ENCODE measurements at regions not wholly inside any gene's neighbourhood (a gene's known extent, or its start where the extent isn't known, plus 50 kb on each side); places are given as distances from the start of the nearest gene placed in this dataset.

DNA sequence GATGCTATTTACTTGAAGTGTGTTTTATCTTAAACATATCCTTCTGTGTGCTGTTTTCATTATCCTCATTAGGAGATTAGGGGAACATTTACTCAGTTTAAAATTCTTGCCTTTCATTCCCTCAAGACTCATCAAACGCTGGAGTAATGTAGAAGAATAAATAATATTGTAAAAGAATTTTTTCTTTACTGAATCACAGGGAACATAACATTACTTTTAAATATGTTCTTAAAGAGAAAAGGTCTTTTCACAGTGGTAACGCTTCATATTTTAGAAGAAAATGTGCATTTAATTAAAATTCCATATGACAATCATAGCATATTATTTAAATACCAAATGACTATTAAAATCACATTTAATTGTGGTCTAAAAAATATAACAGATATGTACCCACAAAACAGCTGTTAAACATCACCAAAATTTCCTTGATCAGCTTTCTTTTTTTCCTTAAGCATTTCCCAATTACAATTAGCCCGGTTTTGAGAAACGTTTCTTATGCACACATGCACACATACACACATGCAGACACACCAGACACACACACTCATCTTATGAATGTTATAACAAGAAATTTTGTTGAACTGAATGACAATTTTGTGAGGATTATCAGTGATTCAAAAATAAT, 102.0 kb upstream of the GLI3 start:
- FAIRE-seq = no peak

DNA sequence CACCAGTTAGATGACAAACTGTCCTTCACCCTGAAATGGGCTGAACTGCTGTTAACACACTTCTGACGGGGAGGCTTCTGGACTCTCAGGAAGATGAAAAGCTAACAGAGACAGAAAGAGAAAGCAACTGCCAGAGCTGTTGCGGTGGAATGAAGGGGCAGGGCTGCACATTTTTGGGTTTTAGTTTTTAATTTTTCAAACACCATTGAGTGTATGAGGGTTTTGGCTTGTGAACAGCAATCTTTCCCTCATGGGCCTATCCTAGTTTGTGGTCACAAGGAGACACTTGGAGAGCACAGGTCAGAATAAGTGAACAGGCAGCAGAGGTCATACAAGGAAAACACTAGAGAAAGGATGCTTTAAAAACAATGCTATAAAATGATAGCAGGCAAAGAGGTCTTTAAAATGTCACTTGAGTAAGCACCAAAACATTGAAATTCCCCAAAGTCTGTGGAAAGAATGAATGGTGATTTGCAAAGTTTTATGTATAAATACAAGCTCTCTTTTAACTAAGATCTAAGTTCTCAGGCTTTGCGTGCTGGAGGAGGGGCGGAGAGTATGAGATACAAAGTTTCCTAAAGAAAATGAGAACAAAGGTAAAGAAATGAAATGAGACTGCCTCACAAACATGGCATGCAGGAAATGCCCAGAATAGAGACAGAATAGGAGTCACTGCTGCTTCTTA, 101.4 kb upstream of the GLI3 start:
- no peak for FAIRE-seq
- no peak for DNase-seq (ENCODE audit: insufficient read length, low spot score)

More for the DNA sequence above, 102.0 kb upstream of the GLI3 start:
- DNase-seq (ENCODE audit: insufficient read length, low spot score) = no peak

DNA sequence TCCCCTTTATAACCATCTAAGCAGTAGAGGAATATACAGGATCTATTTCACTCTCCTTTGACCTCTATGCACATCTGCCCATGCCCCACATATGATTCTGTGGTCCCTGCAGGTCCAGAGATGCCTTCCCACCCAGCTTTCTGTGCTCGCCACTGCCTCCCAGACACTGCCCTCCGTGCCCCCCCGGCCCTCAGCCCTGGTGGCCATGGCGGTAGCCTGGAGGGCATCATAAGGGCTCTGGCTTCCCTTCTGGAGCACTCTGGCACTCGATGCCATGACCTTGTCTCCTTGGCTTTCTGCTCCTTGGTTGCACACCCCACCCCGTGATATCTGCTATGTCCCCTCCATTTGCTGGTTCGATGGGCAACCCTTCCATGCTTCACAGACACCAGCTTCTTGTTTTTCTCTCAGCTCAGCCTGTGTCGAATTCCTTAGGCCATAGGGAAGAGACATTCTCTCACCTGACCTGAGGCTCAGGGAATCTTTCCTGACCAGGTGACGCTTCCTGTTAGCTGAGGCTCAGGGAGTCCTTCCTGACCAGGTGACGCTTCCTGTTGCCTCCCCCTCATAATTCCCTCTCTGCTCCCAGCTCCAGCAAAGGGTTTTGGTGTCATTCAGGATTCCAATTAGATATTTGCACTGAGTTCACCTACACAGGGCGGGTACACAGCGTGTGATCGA, 100.4 kb upstream of the GLI3 start:
- FAIRE-seq (no peak), DNase-seq (ENCODE audit: insufficient read length, low spot score) (no peak)

DNA sequence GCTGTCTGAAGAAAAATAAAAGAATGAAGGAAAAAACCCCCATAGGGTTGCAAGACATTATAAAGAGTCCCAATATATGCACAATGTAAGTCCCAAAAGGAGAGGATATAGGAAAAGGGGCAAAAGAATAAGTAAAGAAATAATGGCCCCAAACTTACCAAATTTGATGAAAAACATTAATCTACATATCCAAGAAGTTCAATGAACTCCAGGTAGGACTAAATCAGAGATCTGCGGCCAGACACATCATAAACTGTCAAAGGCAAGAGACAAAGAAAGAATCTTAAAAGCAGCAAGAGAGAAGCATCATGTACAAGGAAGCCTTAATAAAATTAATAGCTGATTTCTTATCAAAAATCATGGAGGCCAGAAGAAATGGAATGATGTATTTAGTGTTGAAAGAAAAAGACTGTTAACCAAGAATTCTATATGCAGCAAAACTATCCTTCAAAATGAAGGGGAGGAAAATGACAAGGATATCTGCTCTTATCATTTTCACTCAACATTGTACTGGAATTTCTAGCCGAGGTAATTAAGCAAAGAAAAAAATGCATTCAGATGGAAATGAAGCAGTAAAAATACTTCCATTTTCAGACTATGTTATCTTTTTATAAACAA, 95.7 kb upstream of the GLI3 start:
- no peak for DNase-seq (ENCODE audit: insufficient read length, low spot score)
- no peak for FAIRE-seq

DNA sequence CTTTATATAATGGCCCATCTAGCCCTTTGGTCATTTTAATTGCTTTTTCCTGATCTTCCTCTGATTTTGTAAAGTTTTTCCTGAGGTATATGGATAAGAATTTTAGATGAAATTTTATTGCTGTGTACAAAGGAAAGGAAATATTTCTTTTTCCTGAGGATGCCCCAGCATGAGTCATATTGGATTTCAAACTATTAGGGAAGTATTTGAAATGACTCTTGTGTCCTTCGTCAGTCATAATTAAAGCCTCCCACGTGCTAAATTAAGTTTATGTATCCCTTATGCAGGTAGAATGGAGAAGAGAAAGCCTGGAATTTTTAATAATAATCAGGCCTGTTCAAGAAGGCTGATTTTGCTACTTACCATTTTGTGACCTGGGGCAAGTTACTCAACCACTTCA, 82.6 kb upstream of the GLI3 start:
- DNase-seq (ENCODE audit: insufficient read length, low spot score) (no peak), FAIRE-seq (no peak)

DNA sequence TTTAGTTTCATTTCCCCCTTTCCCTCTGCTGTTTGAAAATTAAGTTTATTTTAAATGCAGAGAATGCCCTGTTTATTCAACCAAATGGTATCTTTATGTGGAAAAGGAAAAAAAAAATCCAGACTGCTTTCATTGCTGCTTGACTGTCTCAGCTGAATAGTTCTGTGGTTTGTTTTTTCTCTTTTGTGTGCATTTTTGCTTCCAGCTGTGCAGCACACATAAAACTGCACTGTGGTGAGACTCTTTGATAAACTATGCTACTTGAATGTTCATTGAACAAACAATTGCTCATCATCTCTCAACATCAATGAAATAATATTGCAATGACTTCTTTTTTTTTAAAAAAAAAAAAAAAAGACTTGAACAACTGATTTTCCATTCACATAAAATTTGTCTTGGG, 78.6 kb upstream of the GLI3 start:
- no peak for DNase-seq (ENCODE audit: insufficient read length, low spot score)

DNA sequence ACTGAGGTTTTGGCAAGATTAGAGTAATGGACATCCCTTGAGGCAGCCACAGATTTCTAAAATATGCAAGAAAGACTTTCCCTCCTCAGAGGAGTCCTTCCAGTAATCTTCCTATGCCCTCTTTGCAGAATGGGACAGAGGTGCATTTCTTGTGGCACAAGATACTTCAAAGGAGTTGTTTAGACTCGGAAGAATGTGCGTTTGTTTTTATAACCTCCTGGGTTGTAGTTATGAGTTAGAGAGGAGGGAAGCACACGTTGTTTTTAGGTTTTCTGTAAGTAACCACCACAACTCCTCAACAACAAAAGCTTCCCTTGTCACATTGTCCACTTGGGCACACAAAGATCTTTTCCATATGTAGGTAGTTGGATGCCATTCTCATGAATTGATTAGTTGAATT, 78.1 kb upstream of the GLI3 start:
- DNase-seq (ENCODE audit: insufficient read length, low spot score) (no peak), FAIRE-seq (no peak)

More for the DNA sequence above, 78.6 kb upstream of the GLI3 start:
- no peak for FAIRE-seq

DNA sequence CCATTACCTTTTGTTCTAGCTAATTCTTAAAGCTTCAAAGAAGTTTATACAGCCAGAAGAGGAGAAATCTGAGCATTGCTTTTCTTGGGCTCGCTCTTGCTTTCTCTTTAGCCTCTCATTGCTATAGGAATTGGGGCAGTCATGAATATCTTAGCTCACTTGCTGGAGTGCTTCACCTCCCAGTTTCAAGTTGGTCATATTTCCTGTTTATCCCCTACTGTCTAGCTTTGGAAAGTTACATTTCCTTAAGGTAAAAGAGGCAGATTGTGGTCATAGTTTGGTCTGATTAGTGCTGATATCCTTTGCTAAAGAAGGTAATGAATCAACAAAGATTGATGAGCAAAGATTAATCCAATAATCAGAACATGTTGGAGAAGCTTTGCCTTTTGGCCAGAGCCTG, 77.7 kb upstream of the GLI3 start:
- DNase-seq (ENCODE audit: insufficient read length, low spot score) (no peak), FAIRE-seq (no peak)

DNA sequence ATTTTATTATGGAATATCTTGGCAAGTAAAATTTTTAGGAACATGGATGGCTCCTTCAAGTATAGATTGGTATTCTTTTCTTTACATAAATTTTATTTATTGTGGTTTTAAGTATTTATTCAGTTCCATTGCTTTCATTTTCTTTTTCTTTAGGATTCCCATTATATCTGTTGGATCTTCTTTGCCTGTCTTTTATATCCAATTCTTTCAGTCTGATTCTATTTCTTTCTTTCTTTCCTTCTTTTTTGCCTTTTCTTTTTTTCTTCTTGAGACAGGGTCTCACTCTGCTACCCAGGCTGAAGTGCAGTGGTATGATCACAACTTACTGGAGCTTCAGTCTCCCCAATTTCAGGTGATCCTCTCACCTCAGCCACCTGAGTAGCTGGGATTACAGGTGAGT, 74.2 kb upstream of the GLI3 start:
- FAIRE-seq = no peak
- DNase-seq (ENCODE audit: insufficient read length, low spot score) = no peak

DNA sequence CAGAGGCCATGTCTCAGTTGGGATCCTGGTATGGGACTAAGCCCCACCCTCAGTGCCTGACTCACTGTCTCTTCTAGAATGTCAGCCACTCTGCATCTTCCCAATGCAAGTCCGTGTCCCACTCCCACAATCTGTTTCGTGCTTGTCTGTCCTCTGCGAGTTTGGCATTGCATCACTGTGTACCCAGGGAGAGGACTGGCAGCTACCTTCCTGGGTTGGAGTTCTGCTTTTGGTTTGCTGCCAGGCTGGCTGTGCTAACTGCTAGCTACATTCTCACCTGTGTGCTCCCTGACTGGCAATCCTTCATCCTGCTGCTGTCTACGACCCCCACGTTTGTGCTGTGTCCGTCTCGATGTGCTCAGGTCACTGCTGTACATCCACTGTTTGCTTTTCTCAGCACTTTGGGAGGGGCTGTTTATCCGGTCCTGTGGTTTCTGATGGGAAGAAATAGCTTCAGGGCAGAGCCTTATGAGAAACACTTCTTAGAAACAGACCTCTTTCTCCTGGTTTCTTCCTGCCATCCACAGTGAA, 56.0 kb upstream of the GLI3 start:
- no peak for FAIRE-seq
- DNase-seq (ENCODE audit: insufficient read length, low spot score) = no peak

DNA sequence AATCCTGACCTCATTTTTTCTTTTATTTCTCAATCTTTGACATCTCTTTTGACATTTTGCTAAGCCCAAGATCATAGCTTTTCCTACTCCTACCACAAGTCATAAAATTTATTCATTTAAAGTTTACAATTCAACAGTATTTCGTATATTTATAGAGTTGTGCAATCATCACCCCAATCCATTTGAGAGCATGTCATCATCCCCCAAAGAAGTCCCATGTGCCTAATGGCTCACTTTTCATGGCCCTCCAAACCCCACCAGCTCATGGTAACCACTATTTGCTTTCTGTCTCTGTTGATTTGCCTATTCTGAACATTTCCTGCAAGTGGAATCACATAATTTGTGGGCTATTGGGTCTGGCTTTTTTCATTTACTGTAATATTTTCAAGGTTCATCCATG, 52.5 kb upstream of the GLI3 start:
- no peak for FAIRE-seq
- DNase-seq (ENCODE audit: insufficient read length, low spot score) = no peak

Measured in GM19239 (cell line).